HG03097 (cell line): ENCODE measurements at regions not wholly inside any gene's neighbourhood (a gene's known extent, or its start where the extent isn't known, plus 50 kb on each side); places are given as distances from the start of the nearest gene placed in this dataset.
"Not testable (repeated sequence)": the region's sequence is repeated elsewhere in the genome, so short reads cannot be mapped to it uniquely, and the experiment has no call there.

Experiments
- ATAC-seq: cut with Tn5 transposase; IDR thresholded peaks from one replicate; pipeline ENCODE4 v1.9.1; 2021; ENCODE audit not compliant: unreplicated experiment, low FRiP score

DNA sequence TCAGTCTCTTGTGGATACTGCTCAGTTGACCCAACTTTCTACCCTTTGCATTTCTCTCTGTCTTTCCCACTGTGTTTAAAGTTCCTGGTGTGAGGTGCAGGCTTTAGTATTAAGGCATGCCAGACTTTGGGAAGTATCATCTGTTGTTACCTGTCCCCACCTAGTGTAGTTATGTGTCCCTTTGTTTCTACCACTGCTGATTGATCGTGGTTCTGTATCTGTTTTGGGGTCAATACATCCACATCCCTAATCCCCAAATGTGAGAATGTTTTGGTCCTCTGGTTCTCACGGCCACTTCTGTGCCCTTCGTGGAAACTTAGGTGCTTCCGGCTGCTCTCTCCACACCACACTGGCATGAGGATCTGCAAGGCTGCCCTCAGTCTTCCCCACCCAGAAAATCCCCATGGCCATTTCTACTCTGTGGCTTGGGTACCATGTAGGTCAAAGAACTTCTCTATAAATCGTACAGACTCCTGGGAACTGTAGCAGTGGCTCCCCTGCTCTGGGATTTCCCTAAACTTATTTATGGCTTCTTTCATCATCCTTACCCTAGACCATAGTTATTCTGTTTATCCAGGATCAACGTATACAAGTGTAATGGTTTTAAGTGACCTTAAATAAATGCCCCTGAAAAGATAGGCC lies 443.2 kb downstream of the XYLT1 start:
- no peak for ATAC-seq

DNA sequence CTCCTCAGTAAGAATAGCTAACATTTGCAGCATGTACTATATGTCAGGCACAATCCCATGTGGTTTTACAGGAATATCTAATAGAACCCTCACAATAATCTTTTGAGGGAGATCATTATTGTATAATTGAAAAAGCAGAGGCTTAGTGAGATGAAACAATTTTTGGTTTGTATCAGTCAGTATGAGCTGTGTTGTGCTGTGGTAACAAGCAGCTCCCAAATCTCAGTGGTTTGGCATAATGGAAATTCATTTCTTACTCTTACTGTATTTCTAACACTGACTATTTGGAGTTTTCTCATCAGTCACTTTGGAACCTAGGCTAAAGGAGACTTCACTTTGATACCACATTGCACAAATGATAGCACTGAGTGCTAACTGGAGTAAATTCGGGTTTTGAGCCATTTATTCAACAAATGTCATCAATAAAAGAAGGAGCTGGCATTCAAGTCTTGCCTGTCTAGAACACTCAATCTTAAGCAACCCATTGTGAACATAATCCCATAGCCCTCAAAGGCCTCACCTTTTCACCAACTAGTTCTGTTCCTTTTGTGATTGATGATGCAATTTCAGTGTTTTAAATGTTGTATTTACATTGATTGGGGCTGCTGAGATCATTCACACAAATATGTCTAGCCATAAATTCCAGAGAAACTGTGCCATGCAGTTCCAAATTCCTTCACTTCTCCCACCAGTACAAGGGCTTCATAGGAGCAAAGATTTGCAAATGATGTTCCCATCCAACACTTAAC lies 441.0 kb downstream of the XYLT1 start:
- ATAC-seq, result no peak

DNA sequence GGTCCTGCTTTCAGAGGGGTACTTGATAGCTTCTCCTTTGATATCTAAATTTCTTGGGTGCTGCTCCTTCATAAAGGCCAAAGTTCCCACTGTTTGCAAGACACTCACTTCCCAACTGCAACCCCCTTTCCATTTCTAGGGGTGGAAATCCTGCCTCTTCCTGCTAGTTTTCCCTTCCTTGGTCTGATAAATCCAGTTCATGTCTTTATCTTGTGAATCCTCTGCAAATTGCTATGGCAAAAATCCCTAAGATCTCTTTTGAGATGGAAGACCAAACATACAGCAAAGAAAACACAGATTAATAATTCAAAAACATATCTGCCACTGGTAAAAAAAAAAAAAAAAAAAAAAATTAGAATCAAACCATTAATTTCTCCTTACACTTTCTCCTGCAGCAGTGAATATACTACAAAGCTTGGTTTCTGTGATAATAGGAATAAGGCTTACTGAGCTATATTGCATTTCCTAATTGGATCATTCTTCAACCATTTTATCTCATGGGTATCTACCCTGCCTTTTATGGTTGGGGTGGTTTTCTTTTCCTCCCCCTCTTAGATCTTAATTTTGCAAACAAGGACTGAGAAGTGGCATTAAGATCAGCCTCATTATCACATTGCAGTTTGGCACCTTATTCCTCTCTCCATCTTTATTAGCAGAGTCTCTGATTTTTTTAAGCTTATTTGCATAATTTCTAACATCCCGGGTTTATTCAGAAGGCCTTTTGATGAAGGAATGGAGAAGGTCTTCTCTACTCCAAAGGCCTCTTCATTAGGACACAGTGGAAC lies 439.1 kb downstream of the XYLT1 start:
- ATAC-seq, result no peak

DNA sequence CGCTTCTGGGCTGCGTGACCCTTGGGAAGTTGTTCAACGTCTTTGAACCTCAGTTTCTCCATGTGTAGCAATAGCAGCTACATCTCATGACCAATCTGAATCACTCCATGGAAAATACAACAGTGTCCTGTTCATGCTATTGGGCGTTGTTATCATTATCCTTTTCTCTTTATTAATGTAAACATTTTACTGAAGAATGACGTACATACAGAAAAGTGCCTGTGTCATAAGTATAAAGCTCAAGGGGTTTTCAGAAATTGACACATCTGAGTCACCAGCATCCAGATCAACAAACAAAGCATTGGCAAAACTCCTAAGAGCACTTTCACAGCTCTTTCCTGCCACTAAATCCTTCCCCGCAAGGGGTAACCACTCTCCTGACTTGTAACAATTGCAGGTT lies 438.4 kb downstream of the XYLT1 start:
- ATAC-seq, result no peak

DNA sequence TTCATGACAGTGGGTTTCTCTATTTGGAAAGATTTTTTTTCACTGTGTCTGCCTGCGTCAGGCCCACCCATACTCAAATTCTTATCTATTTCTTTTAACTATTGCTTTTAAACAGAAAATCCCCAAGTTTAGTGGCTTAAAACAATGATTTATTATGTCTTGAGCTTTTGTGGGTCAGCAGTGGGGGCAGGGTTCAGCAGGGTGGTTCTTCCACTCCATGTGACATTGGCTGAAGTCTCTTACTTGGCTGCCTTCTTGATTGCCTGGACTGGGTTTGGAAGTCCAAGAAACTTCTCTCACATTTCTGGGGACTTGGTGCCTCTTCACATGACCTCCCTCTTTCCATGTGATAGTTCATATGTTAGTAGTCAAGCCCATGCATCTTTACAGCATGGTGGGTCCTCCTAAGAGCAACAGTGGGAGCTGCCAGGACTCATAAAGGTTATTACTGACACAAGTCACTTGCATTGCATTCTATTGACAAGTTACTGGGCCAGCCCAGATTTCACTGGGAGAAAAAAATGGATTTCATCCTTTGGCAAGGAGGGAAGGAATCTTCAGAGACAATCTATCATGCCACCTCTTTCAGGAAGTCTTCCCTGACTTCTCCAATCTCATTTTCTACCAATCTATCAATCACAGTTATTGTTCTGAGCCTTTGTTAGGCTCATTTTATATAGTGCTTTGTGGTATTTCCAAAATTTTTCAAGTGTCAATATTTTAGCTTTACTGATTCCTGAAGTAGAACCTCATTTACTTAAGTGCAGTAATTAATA lies 436.1 kb downstream of the XYLT1 start:
- no peak for ATAC-seq

DNA sequence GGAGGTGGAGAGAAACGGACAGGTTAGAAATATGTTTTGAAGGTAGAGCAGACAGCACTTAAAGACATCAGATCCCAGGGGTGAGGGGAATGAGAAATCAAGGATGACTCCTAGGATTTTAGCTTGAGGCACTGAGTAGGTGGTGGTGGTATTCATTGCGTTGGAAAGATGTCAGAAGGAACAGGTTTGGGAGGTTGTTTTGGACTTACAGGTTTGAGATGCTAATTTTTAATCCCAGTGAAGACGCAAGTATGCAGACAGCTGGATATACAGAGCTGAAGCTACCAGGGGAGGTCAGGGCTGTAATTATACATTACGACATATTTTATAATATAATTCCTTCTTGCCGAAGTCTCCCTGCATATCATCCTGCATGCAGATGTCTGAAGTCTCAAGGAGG lies 433.3 kb downstream of the XYLT1 start:
- ATAC-seq, result no peak

DNA sequence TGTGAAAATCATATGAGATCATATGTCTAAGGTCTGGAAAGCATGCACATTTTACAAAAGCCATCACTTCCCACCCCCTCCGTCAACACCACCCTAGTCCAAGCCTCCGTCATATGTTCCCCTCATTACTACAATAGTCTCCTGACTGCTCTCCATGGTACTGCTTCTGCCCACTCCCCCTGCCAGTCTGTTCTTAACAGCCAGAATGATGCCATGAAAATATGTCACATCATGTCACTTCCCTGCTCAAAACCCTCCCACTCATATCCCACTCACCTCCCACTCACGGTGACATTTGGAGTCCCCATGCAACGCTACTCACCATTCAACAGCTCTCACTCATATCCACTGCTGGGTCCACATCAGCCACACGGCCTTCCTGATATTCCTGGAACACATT lies 432.3 kb downstream of the XYLT1 start:
- ATAC-seq, result no peak

DNA sequence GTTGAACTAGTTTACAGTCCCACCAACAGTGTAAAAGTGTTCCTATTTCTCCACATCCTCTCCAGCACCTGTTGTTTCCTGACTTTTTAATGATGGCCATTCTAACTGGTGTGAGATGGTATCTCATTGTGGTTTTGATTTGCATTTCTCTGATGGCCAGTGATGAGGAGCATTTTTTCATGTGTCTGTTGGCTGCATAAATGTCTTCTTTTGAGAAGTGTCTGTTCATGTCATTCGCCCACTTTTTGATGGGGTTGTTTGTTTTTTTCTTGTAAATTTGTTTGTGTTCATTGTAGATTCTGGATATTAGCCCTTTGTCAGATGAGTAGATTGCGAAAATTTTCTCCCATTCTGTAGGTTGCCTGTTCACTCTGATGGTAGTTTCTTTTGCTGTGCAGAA lies 421.7 kb downstream of the XYLT1 start:
- ATAC-seq, result not testable (repeated sequence)

DNA sequence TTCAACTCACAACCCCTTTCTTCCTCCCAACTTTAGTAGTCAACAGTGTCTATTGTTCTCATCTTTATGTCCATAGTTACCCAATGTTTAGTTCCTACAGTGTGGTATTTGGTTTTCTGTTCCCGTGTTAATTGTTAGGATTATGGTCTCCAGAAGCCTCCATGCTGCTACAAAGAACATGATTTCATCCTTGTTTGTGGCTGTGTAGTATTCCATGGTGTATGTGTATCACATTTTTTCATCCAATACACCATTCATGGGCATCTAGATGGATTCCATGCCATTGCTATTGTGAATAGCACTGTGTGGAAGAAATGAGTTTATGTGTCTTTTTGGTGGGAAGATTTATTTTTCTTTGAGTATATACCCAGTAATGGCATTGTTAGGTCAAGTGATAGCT lies 420.3 kb downstream of the XYLT1 start:
- ATAC-seq, result no peak
